Ovary (tissue), 7 donors: ENCODE measurements at regions not wholly inside any gene's neighbourhood (a gene's known extent, or its start where the extent isn't known, plus 50 kb on each side); places are given as distances from the start of the nearest gene placed in this dataset.

ENCODE experiments used
- DNase-seq, 5 donors: peaks; one replicate each; pipeline ENCODE4 v3.0.0-alpha.2; 2019 to 2020
- H3K27ac ChIP-seq, 2 donors: fragments of 200-600 bp; one replicate each; pipeline versions ENCODE4 v1.5.1 to v1.8.0; 2019 to 2022
- H3K27me3 ChIP-seq: fragments of 200-600 bp; one replicate; pipeline ENCODE4 v1.8.0; 2022
- H3K36me3 ChIP-seq: fragments of 200-600 bp; sonication (generic); one replicate; pipeline ENCODE4 v1.5.1; 2019
- H3K4me1 ChIP-seq: one replicate; pipeline ENCODE4 v1.8.1; 2013; ENCODE audit warnings: mild to moderate bottlenecking, moderate library complexity; ENCODE audit not compliant: insufficient read depth
- H3K4me3 ChIP-seq: fragments of 200-600 bp; sonication (generic); one replicate; pipeline ENCODE4 v1.5.1; 2017
- H3K9me3 ChIP-seq, 2 donors: fragments of 200-600 bp in 1 of 2; sonication (generic) in 1 of 2; one replicate each; pipeline versions ENCODE4 v1.5.1 to v1.8.1; 2013 to 2019; ENCODE audit warnings: mild to moderate bottlenecking in 1 of 2, moderate library complexity in 1 of 2
- CTCF ChIP-seq, 3 donors: fragments of 450-650 bp in 2 of 3; fragments of 200-600 bp in 1 of 3; IDR thresholded peaks; one replicate each; pipeline versions ENCODE4 v1.5.1 to v1.8.0; 2016 to 2022; ENCODE audit warnings: antibody characterized with exemption in 3 of 3, mild to moderate bottlenecking in 1 of 3
- EP300 ChIP-seq: sonication (generic); formaldehyde crosslinking; IDR thresholded peaks from one replicate; pipeline ENCODE4 v1.6.1; 2017; ENCODE audit warnings: antibody characterized with exemption
- POLR2A ChIP-seq: fragments of 450-650 bp; IDR thresholded peaks from one replicate; pipeline ENCODE4 v1.6.1; 2017; ENCODE audit warnings: antibody characterized with exemption, mild to moderate bottlenecking, moderate library complexity
- WGBS, 3 donors: extraction: QIAGEN DNeasy Blood & Tissue Kit in 1 of 3; methylation state at CpG; one replicate each; pipeline versions ENCODE4 v1.1.5 to v1.1.7; 2013 to 2017; 5-methylcytosine and 5-hydroxymethylcytosine counted together
- intact Hi-C, 4 donors: fragments of 100-400 bp; cut with DNase I; formaldehyde crosslinking; loops; one replicate each; pipeline versions ENCODE4 v1.11.0 to v1.15.1; 2022 to 2023
- donor health status: DM: no; HTN: no; CAD: no; lungs with moderate emphysema.
- donor health status: DM: no; HTN: no; CAD: no.
- donor health status: Bipolar disorder and iron deficiency.
- donor health status: DM: no; HTN: no; CAD: no.
- donor health status: DM: yes; HTN: yes; CAD: no.

- intact Hi-C loops: no loop called here
- TF ChIP-seq CTCF (IDR thresholded peaks at IDR 0.05): no peak
- TF ChIP-seq EP300: no peak
- TF ChIP-seq POLR2A: no peak
- Histone ChIP-seq H3K36me3 (no peaks in the 10 kb centered on the region), H3K27ac (no peak overlapping the region), H3K9me3 (no peaks in the 10 kb centered on the region), H3K4me1 (no peaks in the 10 kb centered on the region), H3K4me3 (no peak overlapping the region), H3K27me3 (no peaks in the 10 kb centered on the region)
- 45 to 63% (median 48%) methylated on average over 3 of the region's 3 CpGs for WGBS, 3 donors
- no peak for DNase-seq
Measured at GRCh38 chr16:62652441-62653120, 616.3 kb upstream of the CDH8 start.

DNA sequence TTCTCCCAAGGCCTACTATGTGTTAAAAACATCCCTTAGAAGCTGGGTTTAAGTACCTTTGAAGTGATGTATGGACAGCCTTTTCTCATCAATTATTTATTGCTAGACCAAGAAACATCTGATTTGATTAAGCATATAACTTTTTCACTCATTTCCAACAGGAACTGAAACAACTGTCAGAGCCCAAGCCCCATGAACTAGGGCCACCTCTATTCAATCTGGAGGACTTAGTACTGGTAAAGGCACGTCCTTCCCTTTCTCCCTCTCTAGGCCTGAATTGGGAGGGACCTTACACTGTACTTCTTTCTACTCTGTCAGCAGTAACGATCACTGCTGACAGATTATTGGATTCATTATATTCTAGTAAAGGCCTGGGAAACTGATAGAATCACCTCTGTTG, 612.0 kb upstream of the CDH8 start:
- TF ChIP-seq CTCF (IDR thresholded peaks at IDR 0.05) (no peak), EP300 (no peak), POLR2A (no peak)
- H3K4me1 ChIP-seq: no peaks in the 10 kb centered on the region
- no peak overlapping the region for H3K4me3 ChIP-seq
- intact Hi-C loops: no loop called here
- H3K27me3 ChIP-seq: no peaks in the 10 kb centered on the region
- no peak overlapping the region for H3K27ac ChIP-seq
- WGBS, 3 donors: 81 to 90% (median 86%) methylated on average over 2 of the region's 2 CpGs
- DNase-seq: no peak
- no peaks in the 10 kb centered on the region for H3K9me3 ChIP-seq
- no peaks in the 10 kb centered on the region for H3K36me3 ChIP-seq

DNA sequence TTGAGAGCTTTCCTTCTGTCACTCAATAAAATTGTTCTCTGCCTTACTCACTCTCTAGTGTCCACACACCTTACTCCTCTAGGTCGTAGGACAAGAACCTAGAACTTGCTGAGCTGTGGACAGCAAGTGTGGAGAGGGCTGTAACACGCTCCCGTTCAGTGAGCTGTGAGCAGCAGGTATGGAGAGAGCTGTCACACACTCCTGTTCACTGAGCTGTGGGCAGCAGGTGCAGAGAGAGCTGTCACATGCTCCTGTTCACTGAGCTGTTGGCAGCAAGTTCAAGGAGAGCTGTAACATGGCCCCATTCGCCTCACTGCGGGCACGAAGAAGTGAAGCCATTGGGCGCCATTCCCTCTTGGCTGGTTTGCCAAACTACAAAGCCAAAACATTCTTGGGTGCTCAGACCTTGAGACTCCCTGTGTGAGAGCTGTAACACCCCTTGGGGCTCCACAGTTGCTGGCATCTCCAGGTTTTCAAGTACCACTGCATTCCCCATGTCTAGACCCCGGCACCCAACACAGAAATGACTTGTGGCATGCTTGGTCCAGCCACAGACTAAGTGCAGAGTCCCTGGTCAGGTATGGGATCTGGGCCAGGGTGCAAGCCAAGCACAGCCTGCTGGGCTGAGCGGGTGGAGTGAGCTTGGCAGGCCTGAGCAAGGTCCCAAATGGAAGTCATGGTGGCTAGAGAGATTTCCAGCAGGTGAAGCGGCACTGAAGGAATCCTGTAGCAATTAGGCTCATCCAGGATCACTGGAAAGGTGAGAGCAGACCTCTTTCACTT, 608.0 kb upstream of the CDH8 start:
- DNase-seq: no peak
- TF ChIP-seq POLR2A (no peak), EP300 (no peak), CTCF (IDR thresholded peaks at IDR 0.05) (no peak)
- Histone ChIP-seq H3K27ac (no peak overlapping the region), H3K36me3 (no peaks in the 10 kb centered on the region), H3K27me3 (no peaks in the 10 kb centered on the region), H3K4me1 (no peaks in the 10 kb centered on the region), H3K9me3 (no peaks in the 10 kb centered on the region), H3K4me3 (no peak overlapping the region)
- intact Hi-C loops: no loop called here
- WGBS, 3 donors: 89 to 93% (median 91%) methylated on average over 10 of the region's 10 CpGs

DNA sequence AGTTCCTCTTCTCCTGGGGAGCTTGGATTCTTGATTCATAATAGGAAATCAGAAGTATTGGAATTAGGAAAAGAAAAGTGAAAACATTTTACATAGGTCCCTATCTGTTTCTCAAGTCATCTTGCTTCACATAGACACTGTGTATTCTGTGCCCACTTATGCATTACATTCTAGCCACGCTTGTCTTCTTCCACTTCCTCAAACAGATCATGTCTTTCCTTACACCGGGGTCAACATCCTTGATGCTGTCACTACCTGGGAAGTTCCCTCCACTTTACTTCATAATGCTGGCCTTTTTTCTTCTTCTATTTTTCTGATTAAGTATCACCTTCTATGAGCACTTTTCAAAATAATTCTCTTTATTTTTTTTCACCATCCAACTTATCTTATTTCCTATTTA, 606.4 kb upstream of the CDH8 start:
- Histone ChIP-seq H3K27ac (no peak overlapping the region), H3K27me3 (no peaks in the 10 kb centered on the region), H3K36me3 (no peaks in the 10 kb centered on the region), H3K4me3 (no peak overlapping the region), H3K4me1 (no peaks in the 10 kb centered on the region), H3K9me3 (no peaks in the 10 kb centered on the region)
- 55 to 68% (median 65%) methylated on average over 2 of the region's 2 CpGs for WGBS, 3 donors
- intact Hi-C loops: no loop called here
- DNase-seq: no peak
- TF ChIP-seq CTCF (IDR thresholded peaks at IDR 0.05) (no peak), POLR2A (no peak), EP300 (no peak)
